IMR-90 (cell line): ENCODE measurements at regions not wholly inside any gene's neighbourhood (a gene's known extent, or its start where the extent isn't known, plus 50 kb on each side); places are given as distances from the start of the nearest gene placed in this dataset.

Experiments used
- CHD1 ChIP-seq: IDR thresholded peaks from 2 replicates; pipeline ENCODE4 v1.6.1; 2012; ENCODE audit warnings: low read depth, low read length, improper control_type of control experiment
- CTCF ChIP-seq: conservative IDR thresholded peaks from 2 replicates; pipeline ENCODE4 v1.5.1; 2012; ENCODE audit warnings: mild to moderate bottlenecking, low read depth, low read length, improper control_type of control experiment
- POLR2A ChIP-seq: IDR thresholded peaks from 2 replicates; pipeline ENCODE4 v1.6.1; 2012; ENCODE audit warnings: mild to moderate bottlenecking, low read depth, low read length
- RAD21 ChIP-seq: IDR thresholded peaks from 2 replicates; pipeline ENCODE4 v1.6.1; 2012; ENCODE audit warnings: low read length, improper control_type of control experiment
- USF2 ChIP-seq: fragments of 150-350 bp; IDR thresholded peaks from 2 replicates; pipeline ENCODE4 v1.6.1; 2017; ENCODE audit warnings: mild to moderate bottlenecking, antibody characterized with exemption, low read length, low read depth

- TF ChIP-seq CTCF, result no peak
- no peak for TF ChIP-seq POLR2A
- TF ChIP-seq CHD1, result no peak
- no peak for TF ChIP-seq USF2
- no peak for TF ChIP-seq RAD21
These were observed 113.7 kb downstream of the TBC1D30 start for GRCh38 chr12:64938179-64938578.
